ENCODE measurements at regions not wholly inside any gene's neighbourhood (a gene's known extent, or its start where the extent isn't known, plus 50 kb on each side); places are given as distances from the start of the nearest gene placed in this dataset.
"Not testable (repeated sequence)": the region's sequence is repeated elsewhere in the genome, so short reads cannot be mapped to it uniquely, and the experiment has no call there.

DNA sequence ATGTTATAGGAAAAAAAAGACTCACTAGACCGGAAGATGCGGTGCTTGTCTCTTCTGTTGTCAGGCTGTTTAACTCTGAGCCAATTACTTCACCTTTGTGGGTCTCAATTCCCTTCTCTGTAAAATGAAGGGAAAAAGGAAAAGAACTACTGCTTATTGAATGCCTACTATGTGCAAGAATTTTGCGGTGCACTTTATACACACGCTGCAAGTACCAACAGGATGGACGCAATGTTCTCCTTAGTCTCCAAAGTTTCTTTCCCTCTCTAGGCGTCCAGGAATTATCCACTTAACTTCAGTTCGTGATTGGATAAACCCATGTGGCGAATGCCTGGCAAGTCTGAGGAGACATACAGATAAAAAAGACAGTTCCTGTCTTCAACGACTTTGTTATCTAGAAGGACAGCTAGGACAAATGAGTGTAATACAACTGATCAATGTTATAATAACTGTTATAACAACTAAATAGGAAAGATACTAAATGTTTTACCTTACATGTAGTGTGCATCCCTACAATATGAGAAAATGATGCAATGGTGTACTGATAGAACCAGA, 69.0 kb upstream of the JARID2 start:
- DNase-seq (ENCODE audit: low read depth): no peak

- DNase-seq (ENCODE audit: low read depth): no peak
Observed at GRCh38 chr6:15183979-15184378, 61.9 kb upstream of the JARID2 start.

- DNase-seq (ENCODE audit: low read depth): no peak
Observed at GRCh38 chr6:15184441-15184861, 61.4 kb upstream of the JARID2 start.

GRCh38 chr6:15185111-15185510, 60.8 kb upstream of the JARID2 start:
- not testable (repeated sequence) for DNase-seq (ENCODE audit: low read depth)

- not testable (repeated sequence) for DNase-seq (ENCODE audit: low read depth)
Observed at GRCh38 chr6:15193451-15193850, 52.4 kb upstream of the JARID2 start.

DNA sequence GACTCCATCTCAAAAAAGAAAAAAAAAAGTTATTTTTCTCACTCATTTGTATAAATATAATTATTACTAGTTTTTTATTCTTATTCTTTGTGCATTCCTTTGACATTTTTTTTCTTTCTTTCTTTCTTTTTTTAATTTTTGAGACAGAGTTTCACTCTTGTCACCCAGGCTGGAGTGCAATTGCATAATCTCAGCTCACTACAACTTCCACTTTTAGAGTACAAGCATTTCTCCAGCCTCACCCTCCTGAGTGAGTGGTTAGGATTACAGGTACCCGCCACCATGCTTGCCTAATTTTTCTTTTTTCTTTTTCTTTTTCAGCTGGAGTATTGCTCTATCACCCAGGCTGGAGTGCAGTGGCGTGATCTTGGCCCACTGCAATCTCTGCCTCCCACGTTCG, 51.4 kb upstream of the JARID2 start:
- no peak for DNase-seq (ENCODE audit: low read depth)
